ENCODE measurements at regions not wholly inside any gene's neighbourhood (a gene's known extent, or its start where the extent isn't known, plus 50 kb on each side); places are given as distances from the start of the nearest gene placed in this dataset.
"Not testable (repeated sequence)": the region's sequence is repeated elsewhere in the genome, so short reads cannot be mapped to it uniquely, and the experiment has no call there.

GRCh38 chr18:1658908-1659566 is 754.4 kb downstream of the ADCYAP1 start:
- DNase-seq (ENCODE audit: low read depth in 4 of 4, low spot score in 1 of 4) = no peak

- DNase-seq (ENCODE audit: low read depth in 4 of 4, low spot score in 1 of 4) = peak in 2 of 4 experiments; percentile 1 to 9
Measured at GRCh38 chr18:1663879-1664705, 759.4 kb downstream of the ADCYAP1 start.

- DNase-seq (ENCODE audit: low read depth in 4 of 4, low spot score in 1 of 4) = no peak
Measured at GRCh38 chr18:1665079-1665478, 760.4 kb downstream of the ADCYAP1 start.

GRCh38 chr18:1668279-1668678 is 763.6 kb downstream of the ADCYAP1 start:
- no peak for DNase-seq (ENCODE audit: low read depth in 4 of 4, low spot score in 1 of 4)

- not testable (repeated sequence) for DNase-seq (ENCODE audit: low read depth in 4 of 4, low spot score in 1 of 4)
Measured at GRCh38 chr18:1671710-1672109, 767.0 kb downstream of the ADCYAP1 start.

GRCh38 chr18:1676387-1676786 is 771.7 kb downstream of the ADCYAP1 start:
- DNase-seq (ENCODE audit: low read depth in 4 of 4, low spot score in 1 of 4) = no peak

GRCh38 chr18:1680108-1680507 is 775.4 kb downstream of the ADCYAP1 start:
- DNase-seq (ENCODE audit: low read depth in 4 of 4, low spot score in 1 of 4) = no peak

- DNase-seq (ENCODE audit: low read depth in 4 of 4, low spot score in 1 of 4) = no peak
Measured at GRCh38 chr18:1691863-1692262, 787.2 kb downstream of the ADCYAP1 start.

GRCh38 chr18:1708006-1708405 is 803.3 kb downstream of the ADCYAP1 start:
- DNase-seq (ENCODE audit: low read depth in 4 of 4, low spot score in 1 of 4) = no peak

GRCh38 chr18:1710114-1710513 is 805.4 kb downstream of the ADCYAP1 start:
- no peak for DNase-seq (ENCODE audit: low read depth in 4 of 4, low spot score in 1 of 4)

- DNase-seq (ENCODE audit: low read depth in 4 of 4, low spot score in 1 of 4) = no peak
Measured at GRCh38 chr18:1732143-1732542, 827.5 kb downstream of the ADCYAP1 start.

GRCh38 chr18:1746131-1746530 is 825.2 kb downstream of the METTL4 start:
- no peak for DNase-seq (ENCODE audit: low read depth in 4 of 4, low spot score in 1 of 4)

- no peak for DNase-seq (ENCODE audit: low read depth in 4 of 4, low spot score in 1 of 4)
Measured at GRCh38 chr18:1751249-1751648, 820.1 kb downstream of the METTL4 start.

GRCh38 chr18:1760901-1761300 is 810.4 kb downstream of the METTL4 start:
- no peak for DNase-seq (ENCODE audit: low read depth in 4 of 4, low spot score in 1 of 4)

GRCh38 chr18:1774261-1774660 is 797.0 kb downstream of the METTL4 start:
- no peak for DNase-seq (ENCODE audit: low read depth in 4 of 4, low spot score in 1 of 4)

- DNase-seq (ENCODE audit: low read depth in 4 of 4, low spot score in 1 of 4) = no peak
Measured at GRCh38 chr18:1777843-1778242, 793.5 kb downstream of the METTL4 start.

- DNase-seq (ENCODE audit: low read depth in 4 of 4, low spot score in 1 of 4) = no peak
Measured at GRCh38 chr18:1778496-1779178, 792.7 kb downstream of the METTL4 start.

- no peak for DNase-seq (ENCODE audit: low read depth in 4 of 4, low spot score in 1 of 4)
Measured at GRCh38 chr18:1779587-1779986, 791.7 kb downstream of the METTL4 start.

GRCh38 chr18:1784113-1784512 is 787.2 kb downstream of the METTL4 start:
- no peak for DNase-seq (ENCODE audit: low read depth in 4 of 4, low spot score in 1 of 4)

- DNase-seq (ENCODE audit: low read depth in 4 of 4, low spot score in 1 of 4) = not testable (repeated sequence)
Measured at GRCh38 chr18:1785980-1786379, 785.3 kb downstream of the METTL4 start.

GRCh38 chr18:1796636-1797035 is 774.7 kb downstream of the METTL4 start:
- no peak for DNase-seq (ENCODE audit: low read depth in 4 of 4, low spot score in 1 of 4)

- DNase-seq (ENCODE audit: low read depth in 4 of 4, low spot score in 1 of 4) = no peak
Measured at GRCh38 chr18:1797235-1797634, 774.1 kb downstream of the METTL4 start.

Data from stimulated activated CD4-positive, alpha-beta T cell treated with anti-CD3 and anti-CD28 coated beads, Interleukin-1b, Interleukin-23, amount 100 ng/mL, for 24 hours (primary cell).